Inflammatory macrophage (primary cell): ENCODE measurements at regions not wholly inside any gene's neighbourhood (a gene's known extent, or its start where the extent isn't known, plus 50 kb on each side); places are given as distances from the start of the nearest gene placed in this dataset.

Source experiments
- DNase-seq, 2 donors: peaks; one replicate each; pipeline ENCODE4 v3.0.0-alpha.2; 2020 to 2022

- no peak for DNase-seq
Observed at GRCh38 chr4:24666816-24667477, 82.6 kb upstream of the DHX15 start.

- DNase-seq: no peak
Observed at GRCh38 chr4:24668956-24669355, 84.6 kb upstream of the DHX15 start.

DNA sequence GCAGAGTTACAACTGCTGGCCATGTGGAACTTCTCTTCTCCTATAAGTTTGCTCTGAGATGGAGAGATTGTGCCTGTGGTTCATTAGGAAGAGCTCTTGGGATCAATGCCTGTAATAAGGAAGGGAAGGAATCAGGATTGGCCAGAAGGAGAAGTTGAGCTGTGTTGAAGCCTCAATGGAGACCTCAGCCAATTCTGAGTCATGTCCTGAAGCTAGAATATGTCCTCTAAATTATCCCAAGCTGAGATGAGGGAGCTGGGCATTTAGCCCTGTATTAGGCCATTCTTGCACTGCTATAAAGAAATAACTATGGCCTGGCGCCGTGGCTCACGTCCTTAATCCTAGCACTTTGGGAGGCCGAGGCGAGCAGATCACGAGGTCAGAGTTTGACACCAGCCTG, 85.4 kb upstream of the DHX15 start:
- DNase-seq: no peak

- peak; percentile 49 to 66 for DNase-seq
Observed at GRCh38 chr4:24671849-24672248, 87.5 kb upstream of the DHX15 start.

GRCh38 chr4:24672880-24673279, 88.5 kb upstream of the DHX15 start:
- no peak for DNase-seq

DNA sequence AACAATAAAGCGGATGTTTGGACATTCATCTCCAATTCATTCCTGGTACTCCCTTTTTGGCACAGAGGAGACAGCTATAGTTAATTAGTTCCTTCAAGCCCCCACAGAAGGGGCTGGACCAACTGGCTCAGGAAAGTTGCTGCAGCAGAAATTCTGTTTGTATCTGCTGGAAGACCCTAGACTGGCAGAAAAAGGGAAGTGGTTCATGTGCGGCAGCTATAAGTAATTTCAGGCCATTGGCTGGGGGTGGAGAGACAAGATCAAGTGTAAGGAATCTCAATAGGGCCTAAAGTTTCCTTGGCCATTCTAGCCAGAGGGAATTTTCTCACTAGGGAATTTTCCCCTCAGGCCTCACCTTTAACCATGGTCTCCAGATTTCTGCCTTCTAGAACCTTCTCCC, 89.9 kb upstream of the DHX15 start:
- no peak for DNase-seq

DNA sequence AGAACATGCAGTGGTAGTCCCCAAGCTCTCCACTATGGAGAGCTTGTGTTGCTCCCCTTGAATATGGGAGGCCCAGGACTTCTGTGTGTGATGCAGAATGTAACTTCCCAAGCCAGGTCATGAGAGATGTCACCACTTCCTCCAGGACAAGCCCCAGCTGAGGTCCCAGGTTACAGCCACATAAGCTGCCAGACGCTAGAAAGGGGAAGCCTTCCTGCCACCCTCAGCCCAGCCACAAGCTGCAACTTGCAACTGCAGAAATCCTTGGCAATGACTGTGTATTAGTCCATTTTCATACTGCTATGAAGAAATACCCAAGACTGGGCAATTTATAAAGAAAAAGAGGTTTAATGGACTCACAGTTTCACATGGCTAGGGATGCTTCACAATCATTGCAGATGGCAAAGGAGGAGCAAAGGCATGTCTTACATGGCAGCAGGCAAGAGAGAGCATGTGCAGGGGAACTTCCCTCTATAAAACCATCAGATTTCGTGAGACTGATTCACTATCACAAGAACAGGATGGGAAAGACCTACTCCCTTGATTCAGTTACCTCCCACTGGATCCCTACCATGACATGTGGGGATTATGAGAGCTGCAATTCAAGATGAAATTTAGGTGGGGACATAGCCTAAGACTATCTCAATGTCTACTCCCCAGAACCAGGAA, 91.5 kb upstream of the DHX15 start:
- DNase-seq: peak; percentile 81 to 82

DNA sequence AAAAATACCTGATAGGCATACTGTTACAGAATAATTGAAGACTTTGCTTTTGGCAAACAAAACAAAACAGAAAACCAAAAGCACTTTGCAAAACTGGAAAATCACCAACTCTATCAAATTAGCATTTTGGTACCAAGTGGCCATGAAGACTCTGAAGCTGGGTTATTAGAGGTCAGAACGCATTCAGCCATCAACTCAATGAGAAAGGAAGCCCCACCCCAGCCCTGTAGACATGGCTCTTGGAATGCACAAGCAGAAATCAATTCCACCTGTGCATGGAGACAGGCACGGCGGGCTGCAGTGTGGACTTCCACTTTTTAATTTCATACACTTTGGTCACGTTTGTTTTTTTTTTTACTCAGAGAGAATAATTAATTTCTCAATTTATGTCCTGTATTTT, 93.6 kb upstream of the DHX15 start:
- DNase-seq: no peak

GRCh38 chr4:24680746-24681448, 96.5 kb upstream of the DHX15 start:
- DNase-seq: no peak

DNA sequence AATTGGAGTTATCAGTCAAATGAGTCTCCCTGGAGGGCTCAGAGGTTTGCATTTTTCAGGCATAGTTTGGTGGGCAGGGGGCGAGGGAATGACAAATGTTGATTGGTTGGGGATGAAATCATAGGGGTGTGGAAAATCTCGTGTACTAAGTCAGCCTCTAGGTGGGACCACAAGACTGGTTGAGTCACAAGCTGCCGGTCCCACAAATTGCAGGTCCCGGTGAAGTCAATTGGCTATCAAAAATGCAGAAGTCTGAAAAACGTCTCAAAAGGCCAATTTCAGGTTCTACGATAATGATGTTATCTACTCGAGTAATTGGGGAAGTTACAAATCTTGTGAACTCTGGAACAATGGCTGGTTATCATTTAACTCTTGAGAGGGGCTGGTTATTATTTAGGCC, 98.8 kb upstream of the DHX15 start:
- DNase-seq: peak; percentile 22 to 23

DNA sequence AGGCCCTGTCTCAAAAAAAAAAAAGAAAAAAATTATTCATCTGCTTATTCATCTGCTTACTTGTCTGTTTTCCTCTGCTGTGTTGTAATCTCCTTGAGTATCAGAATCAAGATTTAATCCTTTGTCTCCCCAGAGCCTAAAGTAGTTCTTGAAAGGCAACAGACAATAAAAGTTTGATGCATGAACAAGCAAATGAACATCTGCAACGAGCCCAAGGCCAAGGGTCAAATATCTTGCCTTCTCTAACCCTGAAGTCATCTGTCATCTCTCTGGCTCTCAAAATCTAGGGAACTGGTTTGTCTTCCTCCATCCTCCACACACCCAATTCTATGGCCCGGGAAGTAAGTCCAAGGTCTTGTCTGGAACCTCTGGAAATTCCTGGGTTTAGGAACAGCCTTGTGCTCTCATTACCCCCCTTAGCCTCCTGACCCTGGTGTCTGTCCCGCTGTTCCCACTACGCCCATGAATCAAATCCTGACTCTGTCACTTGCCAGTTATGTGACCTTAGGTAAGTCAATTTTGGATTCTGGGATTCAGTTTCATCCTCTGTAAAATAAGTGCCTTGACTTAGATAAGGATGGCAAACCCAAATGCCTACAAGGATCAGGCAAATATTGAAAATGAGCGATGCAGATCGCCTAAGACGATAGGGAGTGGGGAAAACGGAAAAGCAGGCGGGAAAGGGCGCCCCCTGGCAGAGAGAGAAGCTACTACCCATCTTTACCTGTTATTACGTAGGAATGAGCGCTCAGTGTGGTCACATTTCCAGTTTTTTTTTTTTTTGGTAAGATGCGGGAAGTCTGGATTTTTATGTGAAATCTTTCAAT, 102.7 kb upstream of the DHX15 start:
- peak; percentile 5 to 12 for DNase-seq

DNA sequence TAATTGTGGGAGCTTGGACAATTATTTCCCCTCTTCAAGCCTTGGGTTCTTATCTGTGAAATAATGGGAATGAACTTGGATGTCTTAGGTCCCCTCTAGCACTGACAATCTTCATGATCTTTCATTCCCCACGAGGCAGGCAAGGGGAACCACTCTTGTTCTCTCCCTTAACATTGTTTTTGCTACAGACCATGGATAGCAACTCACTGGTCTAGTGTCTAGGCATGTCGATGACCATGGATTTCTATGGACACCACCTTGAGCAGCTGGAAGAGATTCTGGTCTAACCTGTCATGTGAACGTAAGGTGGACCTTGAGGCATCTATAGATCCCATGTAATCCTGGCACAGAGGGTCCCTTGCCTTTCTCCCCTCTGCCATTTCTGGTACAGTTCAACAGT, 104.1 kb upstream of the DHX15 start:
- no peak for DNase-seq

GRCh38 chr4:24689212-24689611, 104.9 kb upstream of the DHX15 start:
- DNase-seq: no peak

- DNase-seq: no peak
Observed at GRCh38 chr4:24690436-24690835, 104.9 kb upstream of the SOD3 start.

DNA sequence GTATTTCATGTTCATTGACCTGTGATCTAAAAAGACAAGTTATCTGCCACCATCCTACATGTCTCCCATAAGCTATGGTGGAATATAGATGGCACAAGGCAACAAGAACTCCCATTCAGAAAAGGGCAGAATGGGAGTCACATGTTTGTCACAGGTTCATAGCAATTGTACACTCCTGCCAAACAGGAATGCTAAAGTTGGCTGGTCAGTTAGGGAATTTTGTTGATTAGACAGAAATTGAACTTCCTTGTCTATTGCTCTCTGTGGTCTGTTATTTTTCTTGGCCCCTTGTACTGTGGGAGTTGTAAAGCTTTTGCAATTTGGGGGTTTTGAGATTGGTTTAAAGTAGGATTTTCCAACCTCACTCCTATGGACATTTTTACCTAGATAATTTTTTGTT, 101.7 kb upstream of the SOD3 start:
- no peak for DNase-seq

GRCh38 chr4:24700118-24700517, 95.3 kb upstream of the SOD3 start:
- DNase-seq: no peak

DNA sequence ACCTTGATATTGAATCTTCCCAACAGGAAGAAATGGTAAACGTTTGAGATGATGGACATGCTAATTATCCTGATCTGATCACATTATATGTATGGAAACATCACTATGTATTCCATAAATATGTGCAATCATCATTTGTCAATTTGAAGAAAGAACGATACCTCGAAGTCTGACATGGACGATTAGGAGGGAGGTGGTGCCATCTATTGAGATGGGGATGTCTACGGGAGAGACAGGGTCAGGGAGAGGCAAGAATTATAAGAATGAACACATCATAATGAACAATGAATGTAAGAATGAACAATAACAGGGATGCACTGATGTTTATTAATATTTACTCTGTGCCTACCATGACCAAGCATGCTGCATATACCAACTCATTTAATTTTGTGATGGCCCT, 93.7 kb upstream of the SOD3 start:
- no peak for DNase-seq

GRCh38 chr4:24702281-24702680, 93.1 kb upstream of the SOD3 start:
- DNase-seq: no peak

DNA sequence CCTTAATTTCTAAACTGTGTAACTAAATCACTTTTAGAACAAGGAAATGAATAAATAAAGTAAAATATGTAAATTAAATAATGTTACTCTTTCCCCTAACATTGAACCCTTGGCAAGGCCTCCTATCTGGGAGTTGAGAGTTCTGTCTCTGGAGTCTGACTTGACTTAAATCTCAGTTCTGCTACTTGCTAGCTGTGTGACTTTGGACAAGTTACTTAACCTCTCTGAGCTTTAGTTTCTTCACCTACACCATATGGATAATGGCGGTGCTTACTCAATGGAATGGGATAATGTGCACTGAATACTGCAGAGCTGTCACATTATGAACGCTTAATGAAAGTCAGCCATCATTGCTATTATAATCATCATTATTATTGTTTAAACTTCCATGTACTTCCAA, 92.1 kb upstream of the SOD3 start:
- DNase-seq: no peak

DNA sequence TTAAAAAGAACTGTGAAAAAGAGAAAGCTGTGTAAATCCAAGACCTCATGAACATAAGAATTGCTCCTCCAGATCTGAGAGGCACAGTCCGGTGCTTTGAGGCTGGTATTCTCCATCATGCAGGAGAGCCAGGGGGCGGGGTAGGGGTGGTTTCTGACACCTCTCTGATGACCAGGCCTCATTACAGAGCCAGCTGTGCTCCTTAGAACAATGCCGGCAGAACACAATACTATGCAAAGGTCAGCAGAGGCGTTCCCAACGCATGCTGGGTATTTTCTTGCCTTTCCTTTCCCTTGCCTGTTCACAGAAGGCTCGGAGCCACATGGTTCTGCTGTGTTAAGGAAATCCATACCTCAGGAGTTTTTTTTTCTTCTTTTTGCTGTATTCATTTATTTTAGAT, 91.2 kb upstream of the SOD3 start:
- DNase-seq: no peak

- no peak for DNase-seq
Observed at GRCh38 chr4:24705016-24705753, 90.2 kb upstream of the SOD3 start.

DNA sequence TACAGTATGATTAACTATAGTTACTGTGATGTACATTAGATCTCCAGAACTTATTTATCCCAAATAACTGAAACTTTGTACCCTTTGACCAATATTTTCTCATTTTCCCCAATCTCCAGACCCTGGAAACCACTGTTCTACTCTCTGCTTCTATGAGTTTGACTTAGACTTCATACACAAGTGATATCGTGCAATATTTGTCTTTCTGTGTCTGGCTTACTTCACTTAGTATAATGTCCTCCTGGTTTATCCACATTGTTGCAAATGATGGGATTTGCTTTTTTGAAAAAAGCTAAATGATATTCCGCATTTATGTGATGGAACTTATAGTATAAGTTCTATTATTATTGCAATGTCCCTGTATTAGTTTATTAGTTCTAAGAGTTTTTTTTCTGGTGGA, 81.8 kb upstream of the SOD3 start:
- no peak for DNase-seq

- no peak for DNase-seq
Observed at GRCh38 chr4:24719615-24720014, 75.8 kb upstream of the SOD3 start.
